DMS79 treated with DMSO at 0.1 percent for 48 hours (cell line): ENCODE measurements at regions not wholly inside any gene's neighbourhood (a gene's known extent, or its start where the extent isn't known, plus 50 kb on each side); places are given as distances from the start of the nearest gene placed in this dataset.
A peak's percentile ranks its signal among the peaks of the same experiment; 100 is the strongest.
"Not testable (repeated sequence)": the region's sequence is repeated elsewhere in the genome, so short reads cannot be mapped to it uniquely, and the experiment has no call there.

Experiments used
- DNase-seq: peaks from one replicate; lab custom pipeline; 2025; lab: John Stamatoyannopoulos, UW

DNA sequence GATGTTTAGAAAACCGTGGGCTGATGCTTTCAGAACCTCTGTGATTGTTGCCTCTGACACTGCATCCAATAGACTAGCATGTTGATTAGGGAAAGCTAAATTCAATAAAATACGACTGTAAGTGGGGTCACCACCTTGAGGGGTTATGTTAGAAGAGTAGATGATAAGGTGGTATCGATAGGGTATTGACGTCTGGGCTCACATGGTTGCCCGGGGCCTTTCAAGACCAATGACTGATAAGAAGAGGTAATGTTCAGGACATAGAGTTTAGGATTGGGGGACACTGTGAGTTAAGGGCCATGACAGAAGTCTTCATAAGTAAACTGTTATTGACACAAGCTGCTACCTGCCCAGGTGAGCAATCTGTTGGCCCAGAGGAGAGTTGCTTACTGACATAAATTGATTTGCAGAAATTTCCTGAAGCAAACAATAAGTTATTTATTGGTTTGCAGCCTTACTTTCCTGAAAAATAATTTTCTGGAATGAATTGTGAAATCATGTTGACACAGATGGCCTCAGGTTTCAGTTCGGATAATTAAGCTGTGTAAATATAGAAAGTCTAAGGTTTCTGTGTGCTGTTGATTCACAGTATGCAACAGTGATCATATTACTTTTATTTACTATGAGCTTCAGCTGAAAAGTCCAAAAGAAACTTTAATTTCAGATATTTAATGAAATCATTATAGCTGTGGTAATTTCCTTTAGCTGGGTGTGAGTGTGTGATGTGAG lies 289.9 kb upstream of the PRSS16 start:
- not testable (repeated sequence) for DNase-seq

DNA sequence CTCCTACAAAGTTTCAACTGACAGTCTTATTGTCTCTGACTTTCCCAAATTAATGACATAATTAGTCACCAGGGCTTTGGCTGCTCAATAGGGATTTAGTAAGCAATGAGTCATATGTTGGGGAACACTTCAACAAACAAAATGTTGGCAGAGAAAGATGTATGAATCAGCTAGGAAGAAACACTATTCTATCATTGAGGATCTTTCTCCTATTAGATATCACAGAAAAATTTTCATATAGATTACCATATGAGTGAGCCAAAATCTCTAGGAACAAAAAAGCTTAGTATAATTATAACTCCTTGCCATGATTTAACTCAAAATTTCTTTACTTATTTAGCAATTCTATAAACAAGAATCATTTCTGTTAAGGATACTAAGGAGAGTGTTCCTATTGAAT lies 286.3 kb upstream of the PRSS16 start:
- not testable (repeated sequence) for DNase-seq

DNA sequence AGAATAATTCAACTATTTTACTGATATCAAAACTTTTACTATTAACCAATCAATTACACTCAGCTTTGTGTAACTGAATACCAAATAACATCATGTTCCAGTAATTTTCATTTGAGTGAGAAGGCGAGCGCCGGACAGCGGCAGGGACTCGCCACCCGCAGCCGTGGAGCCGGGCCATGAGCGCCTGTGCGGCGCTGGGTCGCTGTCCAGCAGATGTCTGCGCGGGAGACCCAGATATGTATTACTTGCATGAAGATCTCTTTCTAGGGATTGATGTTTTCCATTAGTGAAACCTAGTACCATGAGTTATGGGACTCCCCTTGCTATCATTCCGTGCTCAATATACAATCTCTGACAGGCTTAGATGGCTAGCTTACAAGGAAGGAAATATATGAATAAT lies 245.1 kb upstream of the PRSS16 start:
- no peak for DNase-seq

DNA sequence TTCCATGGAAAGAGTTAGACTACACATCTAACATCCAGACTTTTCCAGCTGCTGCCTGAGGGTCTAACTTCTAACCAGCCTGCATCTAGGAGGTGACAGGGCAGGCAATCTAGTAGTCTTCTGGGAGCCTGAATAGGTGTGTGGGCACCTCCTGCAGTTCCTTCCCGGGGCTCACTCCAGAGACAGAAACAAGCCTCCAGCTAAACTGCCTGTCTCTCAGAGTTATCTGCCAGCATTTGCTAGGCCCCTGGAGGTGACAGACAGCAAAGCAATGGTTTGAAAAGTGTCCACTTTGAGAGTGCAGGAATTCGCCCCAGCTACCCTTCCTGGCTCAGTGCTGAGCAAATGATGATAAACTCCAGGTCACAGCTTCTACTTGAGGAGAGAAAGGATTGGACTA lies 240.5 kb upstream of the PRSS16 start:
- DNase-seq, result no peak

DNA sequence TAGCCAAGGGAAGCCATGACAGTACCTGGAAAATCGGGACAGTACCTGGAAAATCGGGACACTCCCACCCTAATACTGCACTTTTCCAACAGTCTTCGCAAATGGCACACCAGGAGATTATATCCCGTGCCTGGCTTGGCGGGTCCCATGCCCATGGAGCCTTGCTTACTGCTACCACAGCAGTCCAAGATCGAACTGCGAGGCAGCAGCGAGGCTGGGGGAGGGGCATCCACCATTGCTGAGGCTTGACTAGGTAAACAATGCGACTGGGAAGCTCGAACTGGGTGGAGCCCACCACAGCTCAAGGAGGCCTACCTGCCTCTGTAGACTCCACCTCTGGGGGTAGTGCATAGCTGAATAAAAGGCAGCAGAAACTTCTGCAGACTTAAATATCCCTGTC lies 238.9 kb upstream of the PRSS16 start:
- DNase-seq, result not testable (repeated sequence)

DNA sequence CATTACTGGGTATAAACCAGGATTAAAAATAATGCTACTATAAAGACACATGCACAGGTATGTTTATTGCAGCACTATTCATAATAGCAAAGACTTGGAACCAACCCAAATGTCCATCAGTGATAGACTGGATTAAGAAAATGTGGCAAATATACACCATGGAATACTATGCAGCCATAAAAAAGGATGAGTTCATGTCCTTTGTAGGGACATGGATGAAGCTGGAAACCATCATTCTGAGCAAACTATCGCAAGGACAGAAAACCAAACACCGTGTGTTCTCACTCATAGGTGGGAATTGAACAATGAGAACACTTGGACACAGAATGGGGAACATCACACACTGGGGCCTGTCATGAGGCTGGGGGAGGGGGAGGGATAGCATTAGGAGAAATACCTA lies 233.4 kb upstream of the PRSS16 start:
- DNase-seq, result not testable (repeated sequence)

DNA sequence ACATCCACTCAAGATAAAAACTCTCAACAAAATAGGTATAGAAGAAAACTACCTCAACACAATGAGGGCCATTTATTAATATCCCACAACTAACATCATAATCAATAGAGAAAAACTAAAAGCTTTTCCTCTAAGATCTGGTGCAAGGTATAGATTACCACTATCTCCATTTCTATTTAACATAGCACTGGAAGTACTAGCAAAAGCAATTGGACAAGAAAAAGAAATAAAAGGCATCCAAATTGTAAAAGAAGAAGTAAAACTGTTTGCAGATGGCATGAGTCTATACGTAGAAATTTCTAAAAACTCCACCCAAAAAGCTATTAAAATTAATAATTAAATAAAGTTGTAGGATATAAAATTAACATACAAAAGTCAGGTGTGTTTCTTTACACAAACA lies 230.8 kb upstream of the PRSS16 start:
- no peak for DNase-seq

DNA sequence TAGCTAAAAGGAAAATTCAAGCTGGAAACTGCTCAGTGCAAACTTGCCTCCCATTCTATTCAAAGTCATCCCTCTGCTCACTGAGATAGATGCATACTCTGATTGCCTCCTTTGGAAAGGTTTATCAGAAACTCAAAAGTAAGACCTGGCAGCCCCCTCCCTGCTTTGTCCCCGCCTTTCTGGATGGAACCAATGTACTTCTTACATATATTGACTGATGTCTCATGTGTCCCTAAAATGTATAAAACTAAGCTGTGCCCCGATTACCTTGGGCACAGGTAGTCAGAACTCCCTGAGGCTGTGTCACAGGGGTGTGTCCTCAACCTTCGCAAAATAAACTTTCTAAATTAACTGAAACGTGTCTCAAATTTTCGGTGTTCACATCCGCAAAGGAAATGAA lies 229.1 kb upstream of the PRSS16 start:
- not testable (repeated sequence) for DNase-seq

DNA sequence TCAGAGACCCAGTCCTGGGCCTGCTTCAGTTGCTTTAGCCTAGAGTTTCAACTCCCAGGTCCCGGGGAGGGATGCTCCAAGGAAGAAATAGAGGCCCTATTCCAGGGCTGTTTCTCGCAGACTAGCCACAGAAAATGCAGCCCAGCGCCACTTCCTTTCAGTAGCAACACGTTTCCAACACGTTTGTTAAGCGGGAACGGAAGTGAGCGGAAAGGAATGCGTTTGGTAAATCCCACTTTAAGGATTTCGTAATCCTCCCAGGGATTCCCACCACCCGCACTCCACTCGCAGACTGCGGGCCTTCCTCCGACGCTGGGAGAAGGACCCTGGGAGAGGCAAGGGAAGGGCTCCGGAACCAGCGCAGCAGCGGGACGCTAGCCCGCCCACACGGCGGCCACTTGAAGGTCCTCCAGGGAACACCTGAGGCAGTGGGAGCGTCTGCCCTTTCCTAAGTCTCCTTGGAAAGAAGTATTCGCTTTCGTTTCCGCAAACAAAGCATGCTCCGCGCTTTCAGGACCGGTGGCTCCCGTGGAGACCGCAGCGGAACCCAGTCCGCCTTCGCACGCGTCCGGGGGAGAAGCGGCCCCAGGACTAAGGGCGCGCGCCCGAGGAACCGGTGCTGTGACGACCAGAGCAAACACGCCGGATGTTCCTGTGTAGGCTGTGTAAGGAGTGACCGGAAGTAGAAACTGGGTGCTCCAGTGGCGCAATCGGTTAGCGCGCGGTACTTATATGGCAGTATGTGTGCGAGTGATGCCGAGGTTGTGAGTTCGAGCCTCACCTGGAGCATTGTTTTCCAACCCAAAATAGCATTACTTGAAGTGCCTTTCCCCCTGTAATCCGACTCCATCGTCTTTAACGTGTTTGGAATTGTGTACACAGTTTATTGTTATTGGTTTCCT lies 227.6 kb upstream of the PRSS16 start:
- DNase-seq, result peak; percentile 59

DNA sequence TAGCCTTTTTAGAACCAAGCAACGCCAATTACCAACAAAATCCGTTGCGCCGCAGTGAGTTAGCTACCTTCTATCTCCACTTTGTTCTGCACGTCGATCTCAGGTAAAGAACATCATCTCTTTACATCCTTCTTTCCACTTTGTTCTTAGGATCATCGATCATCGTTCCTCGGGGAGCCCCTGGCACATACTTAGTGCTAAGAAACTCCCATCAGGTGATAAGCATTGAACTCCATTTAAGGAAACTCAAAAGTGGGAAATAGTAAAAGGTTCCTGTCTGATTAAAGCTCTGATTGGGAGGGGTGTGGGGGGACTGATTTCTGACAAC lies 227.0 kb upstream of the PRSS16 start:
- DNase-seq, result no peak

DNA sequence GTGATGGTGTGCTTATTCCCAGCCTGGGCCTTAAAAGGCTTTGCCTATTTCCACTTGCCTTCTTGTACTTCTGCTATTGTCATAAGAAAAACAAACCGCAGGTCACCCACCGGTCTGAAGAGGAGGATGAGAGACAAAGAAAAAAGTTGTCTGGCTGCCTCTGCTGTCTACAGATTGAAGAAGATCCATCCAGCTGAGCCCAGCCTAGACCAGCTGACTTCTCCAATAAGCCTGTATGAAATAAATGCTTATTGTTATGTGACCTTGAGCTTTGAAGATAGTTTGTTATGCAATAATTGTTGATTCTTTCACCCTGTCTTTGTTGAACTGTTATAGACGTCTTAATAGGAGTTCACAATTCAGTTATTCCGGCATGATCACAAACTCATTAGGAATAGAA lies 223.8 kb upstream of the PRSS16 start:
- no peak for DNase-seq

DNA sequence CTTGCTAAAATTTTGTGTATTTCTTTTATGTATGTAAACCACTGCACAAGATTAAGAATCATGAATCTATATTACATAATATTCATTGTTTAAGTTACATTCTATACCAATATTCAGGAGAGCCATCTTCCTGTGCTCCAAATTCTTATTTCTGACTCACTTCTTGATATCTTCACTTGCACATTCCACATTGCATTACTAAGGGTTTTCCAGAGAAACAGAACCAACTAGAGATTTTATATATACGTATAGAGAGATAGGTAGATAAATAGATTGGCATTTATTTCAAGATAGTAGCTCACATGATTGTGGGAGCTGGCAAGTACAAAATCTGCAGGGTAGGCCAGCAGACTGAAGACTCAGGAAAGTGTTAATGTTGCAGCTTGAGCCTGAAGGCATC lies 222.2 kb upstream of the PRSS16 start:
- DNase-seq, result no peak

DNA sequence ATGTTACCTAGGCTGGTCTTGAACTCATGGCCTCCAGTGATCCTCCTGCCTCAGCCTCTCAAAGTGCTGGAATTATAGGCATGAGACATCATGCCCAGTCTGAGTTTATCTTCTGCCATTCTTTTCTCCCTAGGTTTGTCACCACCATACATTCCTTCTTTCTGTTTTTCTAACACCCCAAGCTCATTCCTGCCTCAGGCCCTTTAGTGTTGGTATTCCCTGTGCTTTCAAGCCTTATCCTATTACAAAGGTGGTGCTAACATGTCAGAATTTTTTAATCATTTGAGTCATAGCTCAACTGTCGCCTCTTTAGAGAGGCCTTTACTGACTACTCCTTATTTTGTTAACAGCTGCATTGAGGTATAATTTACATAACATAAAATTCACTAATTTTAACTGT lies 221.1 kb upstream of the PRSS16 start:
- no peak for DNase-seq

DNA sequence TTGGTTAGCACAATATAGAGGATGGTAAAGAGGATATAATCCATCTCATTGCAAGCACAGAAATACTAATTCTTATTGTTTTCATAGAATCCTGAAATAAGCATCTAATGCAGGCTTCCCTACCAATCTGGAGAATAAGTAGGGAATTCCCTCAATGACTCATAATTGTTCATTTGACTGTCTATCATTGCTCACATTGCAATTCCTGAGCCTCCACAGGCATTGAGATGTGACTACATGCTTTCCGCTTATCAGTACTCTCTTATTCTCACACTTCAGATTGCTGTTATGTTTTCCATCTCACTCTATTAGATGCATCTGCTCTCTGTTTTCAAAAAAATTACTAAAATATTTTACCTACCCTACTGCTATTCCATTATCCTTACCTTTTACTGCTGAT lies 216.2 kb upstream of the PRSS16 start:
- DNase-seq, result no peak

DNA sequence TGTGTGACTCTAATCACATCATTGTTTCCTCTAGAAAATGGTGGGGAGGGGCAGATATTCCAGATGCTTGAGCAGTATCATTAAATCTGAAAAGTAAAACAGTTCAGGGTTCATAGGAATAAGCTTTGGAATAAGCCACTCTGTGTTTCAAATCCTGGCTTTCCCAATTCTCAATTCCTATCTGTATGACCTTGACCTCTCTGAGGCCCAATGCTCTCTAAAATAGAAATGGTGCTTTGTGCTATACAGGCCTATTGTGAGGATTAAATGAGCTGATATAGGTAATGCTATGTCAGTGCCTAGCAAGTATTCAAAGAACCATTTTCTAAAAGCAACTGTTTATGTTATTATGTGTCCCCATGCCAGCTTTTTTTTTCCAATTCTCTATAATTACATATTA lies 209.0 kb upstream of the PRSS16 start:
- DNase-seq, result no peak

DNA sequence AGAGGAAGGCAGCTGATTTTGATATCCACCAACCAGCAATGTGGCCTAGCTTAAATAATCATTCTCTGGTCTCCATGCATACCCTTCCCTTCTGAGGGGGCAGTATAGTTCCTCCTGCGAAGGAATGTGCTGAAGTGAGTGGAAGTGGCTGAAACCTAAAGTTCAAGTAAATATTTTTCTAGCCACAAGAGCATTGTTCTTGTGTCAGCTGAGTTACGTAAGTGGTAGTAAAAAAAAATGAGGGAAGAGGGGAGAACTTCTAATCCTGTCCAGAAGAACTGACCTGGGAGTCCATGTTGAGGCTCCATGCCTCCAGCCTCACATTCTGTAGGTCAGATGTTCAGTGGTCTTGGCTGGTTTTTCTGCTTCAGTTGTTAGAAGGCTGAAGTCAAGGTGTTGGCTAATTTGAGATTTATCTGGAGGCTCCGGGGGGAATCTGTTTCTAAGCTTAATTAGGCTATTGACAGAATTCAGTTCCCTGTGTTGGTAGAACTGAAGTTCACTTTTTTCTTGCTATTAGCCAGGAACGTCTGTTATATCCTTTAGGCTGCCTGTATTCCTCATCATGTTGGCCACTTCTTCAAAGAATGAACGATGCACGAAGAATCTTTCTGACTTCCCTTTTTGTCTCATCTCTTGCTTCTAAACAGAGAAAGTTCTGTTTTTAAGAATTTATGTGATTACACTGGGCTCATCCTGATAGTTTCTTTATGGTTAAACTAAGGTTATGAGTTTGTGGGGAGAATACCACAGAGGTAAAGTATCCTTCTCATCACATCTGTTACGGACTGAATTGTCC lies 207.1 kb upstream of the PRSS16 start:
- DNase-seq, result no peak

DNA sequence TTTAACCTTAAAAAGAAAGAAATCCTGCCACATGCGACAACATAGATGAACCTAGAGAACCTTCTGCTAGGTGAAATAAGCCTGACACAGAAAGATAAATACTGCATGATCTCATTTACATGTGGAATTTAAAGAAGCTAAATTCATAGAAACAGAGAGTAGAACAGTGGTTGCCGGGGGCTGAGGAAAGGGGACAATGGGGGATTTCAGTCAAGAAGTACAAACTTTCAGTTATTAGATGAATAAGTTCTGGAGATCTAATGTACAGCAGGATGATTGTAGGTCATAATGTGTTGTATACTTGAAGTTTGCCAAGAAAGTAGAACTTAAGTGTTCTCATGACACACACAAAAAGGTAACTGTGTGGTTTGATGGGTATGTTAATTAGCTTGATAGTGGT lies 204.3 kb upstream of the PRSS16 start:
- DNase-seq, result no peak

DNA sequence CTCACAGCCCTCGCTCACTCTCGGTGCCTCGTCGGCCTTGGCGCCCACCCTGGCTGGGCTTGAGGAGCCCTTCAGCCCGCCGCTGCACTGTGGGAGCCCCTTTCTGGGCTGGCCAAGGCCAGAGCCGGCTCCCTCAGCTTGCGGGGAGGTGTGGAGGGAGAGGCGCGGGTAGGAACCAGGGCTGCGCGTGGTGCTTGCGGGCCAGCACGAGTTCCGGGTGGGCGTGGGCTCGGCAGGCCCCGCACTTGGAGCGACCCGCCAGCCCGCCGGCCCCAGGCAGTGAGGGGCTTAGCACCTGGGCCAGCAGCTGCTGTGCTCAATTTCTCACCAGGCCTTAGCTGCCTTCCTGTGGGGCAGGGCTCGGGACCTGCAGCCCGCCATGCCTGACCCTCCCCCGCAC lies 202.4 kb upstream of the PRSS16 start:
- DNase-seq, result not testable (repeated sequence)

DNA sequence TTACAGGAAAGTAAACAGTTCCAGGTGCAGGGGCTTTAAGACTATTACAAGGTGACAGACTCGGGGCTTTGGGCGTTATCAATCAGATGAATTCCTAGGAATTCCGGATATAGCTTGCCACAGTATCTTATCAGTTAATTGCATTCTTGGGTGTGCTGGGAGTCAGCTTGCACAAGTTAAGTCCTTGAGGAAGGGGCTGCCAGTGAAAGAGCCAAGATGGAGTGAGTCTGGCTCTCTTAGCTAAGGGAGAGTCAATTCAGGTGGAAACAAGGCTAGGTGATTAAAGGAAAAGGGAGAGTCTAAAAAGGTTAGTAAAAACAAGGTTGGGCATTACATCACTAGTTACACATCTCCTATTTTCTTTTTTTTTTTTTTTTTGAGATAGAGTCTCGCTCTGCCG lies 199.8 kb upstream of the PRSS16 start:
- not testable (repeated sequence) for DNase-seq

DNA sequence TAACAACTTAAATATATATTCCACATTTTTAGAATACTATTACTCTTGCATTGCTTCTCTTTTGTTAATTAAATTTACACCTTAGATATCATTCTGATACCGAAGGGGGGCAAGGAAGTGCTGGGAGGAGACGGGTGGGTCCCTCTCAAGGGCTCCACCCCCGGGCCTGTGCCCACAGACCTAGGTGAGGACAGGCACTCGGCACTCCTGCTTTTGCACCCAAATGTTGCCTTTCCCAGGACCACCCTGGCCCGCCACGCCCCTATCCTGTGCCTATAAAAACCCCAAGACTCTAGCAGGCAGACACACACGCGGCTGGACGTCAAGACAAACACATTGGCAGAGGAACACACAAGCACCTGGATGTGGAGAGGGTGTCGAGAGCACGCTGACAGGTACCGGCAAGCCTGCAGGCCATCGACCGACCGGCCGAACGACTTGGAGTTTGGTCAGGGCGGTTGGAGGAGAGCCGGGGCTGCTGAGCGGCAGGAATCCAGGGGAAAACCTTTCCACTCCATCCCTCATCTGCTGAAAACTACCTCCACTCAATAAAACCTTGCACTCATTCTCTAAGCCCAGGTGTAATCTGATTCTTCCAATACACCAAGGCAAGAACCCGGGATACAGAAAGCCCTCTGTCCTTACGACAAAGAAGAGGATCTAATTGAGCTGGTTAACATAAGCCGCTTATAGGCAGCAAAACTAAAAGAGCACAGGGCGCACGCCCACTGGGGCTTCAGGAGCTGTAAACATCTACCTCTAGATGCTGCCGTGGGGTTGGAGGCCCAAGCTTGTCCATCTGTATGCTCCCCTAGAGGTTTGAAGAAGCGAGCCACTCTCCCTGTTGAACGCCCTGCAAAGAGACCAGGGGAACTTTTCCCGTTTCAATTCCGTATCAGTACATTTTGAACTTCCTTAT lies 197.4 kb upstream of the PRSS16 start:
- DNase-seq, result peak; percentile 49

DNA sequence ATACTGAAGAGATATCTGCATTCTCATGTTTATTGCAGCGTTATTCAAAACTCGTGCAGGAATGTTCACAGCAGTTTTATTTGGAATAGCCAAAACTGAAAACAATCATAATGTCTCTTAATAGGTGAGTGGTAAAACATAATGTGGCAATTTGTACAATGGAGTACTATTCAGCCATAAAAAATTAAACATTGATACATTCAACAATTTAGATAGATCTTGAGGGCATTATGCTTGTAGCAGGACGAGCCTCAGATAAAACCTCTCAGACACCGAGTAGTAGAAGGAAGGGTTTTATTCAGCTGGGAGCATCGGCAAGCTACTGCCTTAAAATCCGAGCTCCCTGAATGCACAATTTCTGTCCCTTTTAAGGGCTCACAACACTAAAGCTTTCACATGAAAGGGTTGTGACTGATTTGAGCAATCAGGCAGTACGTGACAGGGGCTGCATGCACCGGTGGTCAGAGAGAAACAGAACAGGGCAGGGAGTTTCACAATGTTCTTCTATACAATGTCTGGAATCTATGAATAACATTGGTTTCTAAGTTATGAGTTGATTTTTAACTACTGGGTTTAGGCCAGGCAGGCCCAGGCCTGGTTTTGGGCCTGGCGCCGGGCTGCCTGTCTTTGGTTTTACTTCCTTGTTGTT lies 195.3 kb upstream of the PRSS16 start:
- not testable (repeated sequence) for DNase-seq
